Ectodermal cell (in vitro differentiated cells): ENCODE measurements at regions not wholly inside any gene's neighbourhood (a gene's known extent, or its start where the extent isn't known, plus 50 kb on each side); places are given as distances from the start of the nearest gene placed in this dataset.

Source experiments
- H3K27ac ChIP-seq: 2 replicates; pipeline ENCODE4 v1.7.0; 2013; ENCODE audit warnings: mild to moderate bottlenecking, low read depth, low read length; ENCODE audit not compliant: insufficient read depth, poor library complexity, severe bottlenecking
- H3K27me3 ChIP-seq: 2 replicates; pipeline ENCODE4 v1.7.0; 2013; ENCODE audit warnings: mild to moderate bottlenecking, low read length; ENCODE audit not compliant: insufficient read depth, control insufficient read depth, poor library complexity, severe bottlenecking
- H3K36me3 ChIP-seq: one replicate; pipeline ENCODE4 v1.7.0; 2013; ENCODE audit warnings: low read length; ENCODE audit not compliant: control insufficient read depth, insufficient read depth
- H3K4me1 ChIP-seq: one replicate; pipeline ENCODE4 v1.7.0; 2013; ENCODE audit warnings: low read length; ENCODE audit not compliant: control insufficient read depth, insufficient read depth
- H3K4me3 ChIP-seq: 2 replicates; pipeline ENCODE4 v1.7.0; 2013; ENCODE audit warnings: low read depth, low read length, control low read depth; ENCODE audit not compliant: insufficient read depth
- H3K9me3 ChIP-seq: 2 replicates; pipeline ENCODE4 v1.7.0; 2013; ENCODE audit warnings: mild to moderate bottlenecking, low read length, moderate library complexity; ENCODE audit not compliant: control insufficient read depth
- WGBS, 2 experiments: methylation state at CpG; one replicate each; pipeline ENCODE4 v1.1.7; 2013; ENCODE audit warnings: missing lambda C conversion rate in 2 of 2; 5-methylcytosine and 5-hydroxymethylcytosine counted together

- Histone ChIP-seq H3K9me3 (no peaks in the 10 kb centered on the region), H3K36me3 (no peaks in the 10 kb centered on the region), H3K4me1 (no peaks in the 10 kb centered on the region), H3K27ac (no peak overlapping the region), H3K27me3 (no peaks in the 10 kb centered on the region), H3K4me3 (no peak overlapping the region)
- WGBS, 2 experiments, result 92 to 95% methylated on average over 4 of the region's 4 CpGs
Measured at GRCh38 chr7:18294411-18294810, 201.1 kb upstream of the HDAC9 start.

GRCh38 chr7:18295781-18296423 lies 199.6 kb upstream of the HDAC9 start:
- Histone ChIP-seq H3K4me1 (no peaks in the 10 kb centered on the region), H3K36me3 (no peaks in the 10 kb centered on the region), H3K27ac (no peak overlapping the region), H3K27me3 (no peaks in the 10 kb centered on the region), H3K4me3 (no peak overlapping the region), H3K9me3 (no peaks in the 10 kb centered on the region)
- WGBS, 2 experiments, result 90 to 100% methylated on average over 2 of the region's 3 CpGs

GRCh38 chr7:18302097-18302496 lies 193.5 kb upstream of the HDAC9 start:
- no peaks in the 10 kb centered on the region for H3K9me3 ChIP-seq
- no peaks in the 10 kb centered on the region for H3K36me3 ChIP-seq
- WGBS, 2 experiments, result 94 to 96% methylated on average over 1 of the region's 2 CpGs
- no peak overlapping the region for H3K4me3 ChIP-seq
- H3K27me3 ChIP-seq, result no peaks in the 10 kb centered on the region
- H3K4me1 ChIP-seq, result no peaks in the 10 kb centered on the region
- H3K27ac ChIP-seq, result no peak overlapping the region

- Histone ChIP-seq H3K36me3 (no peaks in the 10 kb centered on the region), H3K4me3 (no peak overlapping the region), H3K4me1 (no peaks in the 10 kb centered on the region), H3K9me3 (no peaks in the 10 kb centered on the region), H3K27me3 (no peaks in the 10 kb centered on the region), H3K27ac (no peak overlapping the region)
- WGBS, 2 experiments, result 86 to 93% methylated on average over 3 of the region's 3 CpGs
Measured at GRCh38 chr7:18305866-18306265, 189.7 kb upstream of the HDAC9 start.

GRCh38 chr7:18306696-18307095 lies 188.9 kb upstream of the HDAC9 start:
- Histone ChIP-seq H3K4me1 (no peaks in the 10 kb centered on the region), H3K27me3 (no peaks in the 10 kb centered on the region), H3K36me3 (no peaks in the 10 kb centered on the region), H3K4me3 (no peak overlapping the region), H3K9me3 (no peaks in the 10 kb centered on the region), H3K27ac (no peak overlapping the region)
- 97 to 100% methylated on average over 1 of the region's 2 CpGs for WGBS, 2 experiments

GRCh38 chr7:18308938-18309337 lies 186.6 kb upstream of the HDAC9 start:
- no peak overlapping the region for H3K27ac ChIP-seq
- H3K36me3 ChIP-seq, result no peaks in the 10 kb centered on the region
- H3K4me1 ChIP-seq, result no peaks in the 10 kb centered on the region
- no peak overlapping the region for H3K4me3 ChIP-seq
- 81 to 94% methylated on average over 3 to 4 of the region's 5 CpGs for whole genome bisulfite sequencing, 2 experiments
- no peaks in the 10 kb centered on the region for H3K9me3 ChIP-seq
- H3K27me3 ChIP-seq, result no peaks in the 10 kb centered on the region

GRCh38 chr7:18312482-18312881 lies 183.1 kb upstream of the HDAC9 start:
- Histone ChIP-seq H3K4me1 (peaks cover 1% of the 10 kb centered on the region), H3K27ac (no peak overlapping the region), H3K36me3 (no peaks in the 10 kb centered on the region), H3K9me3 (no peaks in the 10 kb centered on the region), H3K4me3 (no peak overlapping the region), H3K27me3 (no peaks in the 10 kb centered on the region)

- Histone ChIP-seq H3K36me3 (no peaks in the 10 kb centered on the region), H3K4me1 (peaks cover 10% of the 10 kb centered on the region), H3K27me3 (no peaks in the 10 kb centered on the region), H3K9me3 (no peaks in the 10 kb centered on the region), H3K27ac (no peak overlapping the region), H3K4me3 (no peak overlapping the region)
Measured at GRCh38 chr7:18313965-18314364, 181.6 kb upstream of the HDAC9 start.

GRCh38 chr7:18315241-18315640 lies 180.3 kb upstream of the HDAC9 start:
- no peaks in the 10 kb centered on the region for H3K27me3 ChIP-seq
- peaks cover 10% of the 10 kb centered on the region for H3K4me1 ChIP-seq
- no peak overlapping the region for H3K4me3 ChIP-seq
- no peak overlapping the region for H3K27ac ChIP-seq
- H3K9me3 ChIP-seq, result no peaks in the 10 kb centered on the region
- H3K36me3 ChIP-seq, result no peaks in the 10 kb centered on the region
- 95 to 97% methylated on average over 2 of the region's 2 CpGs for WGBS, 2 experiments

- H3K4me1 ChIP-seq, result peaks cover 10% of the 10 kb centered on the region
- 35 to 58% methylated on average over 2 of the region's 2 CpGs for WGBS, 2 experiments
- H3K27me3 ChIP-seq, result no peaks in the 10 kb centered on the region
- no peak overlapping the region for H3K27ac ChIP-seq
- H3K36me3 ChIP-seq, result no peaks in the 10 kb centered on the region
- no peaks in the 10 kb centered on the region for H3K9me3 ChIP-seq
- H3K4me3 ChIP-seq, result no peak overlapping the region
Measured at GRCh38 chr7:18317941-18318340, 177.6 kb upstream of the HDAC9 start.

- Histone ChIP-seq H3K36me3 (no peaks in the 10 kb centered on the region), H3K9me3 (no peaks in the 10 kb centered on the region), H3K4me3 (no peak overlapping the region), H3K27ac (no peak overlapping the region), H3K27me3 (no peaks in the 10 kb centered on the region), H3K4me1 (peaks cover 10% of the 10 kb centered on the region)
- WGBS, 2 experiments, result 95 to 97% methylated on average over 4 of the region's 4 CpGs
Measured at GRCh38 chr7:18320422-18320821, 175.1 kb upstream of the HDAC9 start.
